Activated CD8-positive, alpha-beta T cell treated with anti-CD3 and anti-CD28 coated beads for 36 hours (primary cell): ENCODE measurements at regions not wholly inside any gene's neighbourhood (a gene's known extent, or its start where the extent isn't known, plus 50 kb on each side); places are given as distances from the start of the nearest gene placed in this dataset.

Experiments used
- ATAC-seq: fragments of 200-7000 bp; cut with Tn5 transposase; one replicate; pipeline ENCODE4 v1.10.0; 2021; ENCODE audit warnings: mild to moderate bottlenecking, moderate library complexity
- CTCF ChIA-PET: fragments of 350-600 bp; sonication (Branson Sonifier 250); formaldehyde crosslinking; loops from one replicate; lab custom pipeline; 2021; ENCODE audit warnings: antibody characterized with exemption; lab: Charles Lee
- POLR2A ChIA-PET: fragments of 350-600 bp; sonication (Branson Sonifier 250); formaldehyde crosslinking; loops from one replicate; lab custom pipeline; 2021; ENCODE audit warnings: antibody characterized with exemption; lab: Charles Lee
- DNase-seq: peaks from one replicate; pipeline ENCODE4 v3.0.0-alpha.2; 2020
- H3K27ac Mint-ChIP-seq: one replicate; pipeline ENCODE4 v1.8.0; 2021; ENCODE audit warnings: mild to moderate bottlenecking, mixed read lengths
- H3K27me3 Mint-ChIP-seq: one replicate; pipeline ENCODE4 v1.8.0; 2021; ENCODE audit warnings: mixed read lengths
- H3K36me3 Mint-ChIP-seq: one replicate; pipeline ENCODE4 v1.8.0; 2021; ENCODE audit warnings: low read depth, mixed read lengths
- H3K4me1 Mint-ChIP-seq: one replicate; pipeline ENCODE4 v1.8.0; 2021; ENCODE audit warnings: low read depth, mixed read lengths
- H3K4me3 Mint-ChIP-seq: one replicate; pipeline ENCODE4 v1.8.0; 2021; ENCODE audit warnings: mild to moderate bottlenecking, moderate library complexity, mixed read lengths
- H3K9me3 Mint-ChIP-seq: one replicate; pipeline ENCODE4 v1.8.0; 2021; ENCODE audit warnings: mixed read lengths
- intact Hi-C: fragments of 100-400 bp; cut with micrococcal nuclease; formaldehyde crosslinking; loops from one replicate; pipeline ENCODE4 v1.10.0; 2022
- TF ChIP-seq, protein P1 (sequence below): fragments of 200-600 bp; IDR thresholded peaks from one replicate; pipeline ENCODE4 v1.8.0; 2022; ENCODE audit warnings: antibody characterized with exemption, mild to moderate bottlenecking

DNA sequence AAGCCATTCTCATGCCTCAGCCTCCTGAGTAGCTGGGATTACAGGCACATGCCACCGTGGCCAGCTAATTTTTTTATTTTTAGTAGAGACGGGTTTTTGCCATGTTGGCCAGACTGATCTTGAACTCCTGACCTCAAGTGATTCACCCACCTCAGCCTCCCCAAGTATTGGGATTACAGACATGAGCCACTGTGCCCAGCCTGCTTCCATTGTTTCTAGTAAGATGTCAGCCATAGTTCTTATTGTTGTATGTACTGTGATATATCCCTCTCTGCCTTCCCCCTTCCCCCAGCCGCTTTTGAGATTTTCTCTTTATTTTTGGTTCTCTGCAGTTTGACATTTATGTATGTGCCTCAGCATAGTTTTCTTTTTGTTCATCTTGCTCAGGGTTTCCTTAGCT, 87.9 kb upstream of the KLF14 start:
- intact Hi-C loops: no loop called here
- peaks cover 13% of the 10 kb centered on the region for H3K9me3 Mint-ChIP-seq
- ChIA-PET POLR2A (no interaction called here), CTCF (interaction anchor here (1.2 kb wide), 1 partner anchor 27 kb away, joined by 4 read pairs; no protein-coding TSS in a partner anchor)
- no peak overlapping the region for H3K27ac Mint-ChIP-seq
- H3K4me1 Mint-ChIP-seq: peaks cover 10% of the 10 kb centered on the region
- TF ChIP-seq, protein P1, sequence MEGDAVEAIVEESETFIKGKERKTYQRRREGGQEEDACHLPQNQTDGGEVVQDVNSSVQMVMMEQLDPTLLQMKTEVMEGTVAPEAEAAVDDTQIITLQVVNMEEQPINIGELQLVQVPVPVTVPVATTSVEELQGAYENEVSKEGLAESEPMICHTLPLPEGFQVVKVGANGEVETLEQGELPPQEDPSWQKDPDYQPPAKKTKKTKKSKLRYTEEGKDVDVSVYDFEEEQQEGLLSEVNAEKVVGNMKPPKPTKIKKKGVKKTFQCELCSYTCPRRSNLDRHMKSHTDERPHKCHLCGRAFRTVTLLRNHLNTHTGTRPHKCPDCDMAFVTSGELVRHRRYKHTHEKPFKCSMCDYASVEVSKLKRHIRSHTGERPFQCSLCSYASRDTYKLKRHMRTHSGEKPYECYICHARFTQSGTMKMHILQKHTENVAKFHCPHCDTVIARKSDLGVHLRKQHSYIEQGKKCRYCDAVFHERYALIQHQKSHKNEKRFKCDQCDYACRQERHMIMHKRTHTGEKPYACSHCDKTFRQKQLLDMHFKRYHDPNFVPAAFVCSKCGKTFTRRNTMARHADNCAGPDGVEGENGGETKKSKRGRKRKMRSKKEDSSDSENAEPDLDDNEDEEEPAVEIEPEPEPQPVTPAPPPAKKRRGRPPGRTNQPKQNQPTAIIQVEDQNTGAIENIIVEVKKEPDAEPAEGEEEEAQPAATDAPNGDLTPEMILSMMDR: no peak
- ATAC-seq: no peak
- peaks cover 1% of the 10 kb centered on the region for H3K27me3 Mint-ChIP-seq
- no peak for DNase-seq
- H3K36me3 Mint-ChIP-seq: peaks cover 3% of the 10 kb centered on the region
- H3K4me3 Mint-ChIP-seq: no peak overlapping the region

DNA sequence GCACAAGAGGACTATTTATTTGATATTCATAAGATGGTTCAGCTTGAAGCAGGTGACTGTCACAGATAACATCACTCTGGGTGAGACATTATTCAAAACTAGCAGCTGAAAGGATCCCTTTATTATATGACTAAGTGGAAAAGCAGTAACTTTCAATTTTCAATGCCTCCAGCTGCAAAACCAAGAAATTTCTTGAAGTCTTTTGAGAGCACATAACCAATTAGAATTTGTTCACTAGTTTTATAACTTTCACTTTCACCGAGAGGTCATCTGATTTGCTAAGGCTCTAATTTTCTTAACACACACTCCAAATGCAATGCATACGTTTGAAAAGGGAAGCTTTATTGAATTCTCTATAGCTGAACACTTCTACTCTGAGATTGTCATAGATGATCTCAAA, 88.6 kb upstream of the KLF14 start:
- DNase-seq (no peak), ATAC-seq (peak; percentile 68)
- no peak overlapping the region for H3K27ac Mint-ChIP-seq
- CTCF ChIA-PET: interaction anchor here (1.2 kb wide), 1 partner anchor 28 kb away, joined by 4 read pairs; no protein-coding TSS in a partner anchor
- H3K27me3 Mint-ChIP-seq: peaks cover 1% of the 10 kb centered on the region
- intact Hi-C loops: no loop called here
- H3K4me1 Mint-ChIP-seq: peaks cover 10% of the 10 kb centered on the region
- H3K36me3 Mint-ChIP-seq: peaks cover 3% of the 10 kb centered on the region
- peaks cover 16% of the 10 kb centered on the region for H3K9me3 Mint-ChIP-seq
- POLR2A ChIA-PET: no interaction called here
- TF ChIP-seq, protein P1: no peak
- H3K4me3 Mint-ChIP-seq: no peak overlapping the region

- Mint-ChIP-seq H3K4me1 (peaks cover 10% of the 10 kb centered on the region), H3K36me3 (peaks cover 3% of the 10 kb centered on the region), H3K27me3 (peaks cover 1% of the 10 kb centered on the region), H3K9me3 (peaks cover 16% of the 10 kb centered on the region), H3K4me3 (no peak overlapping the region), H3K27ac (no peak overlapping the region)
- ATAC-seq (no peak), DNase-seq (no peak)
- TF ChIP-seq, protein P1: no peak
- intact Hi-C loops: no loop called here
- ChIA-PET POLR2A (no interaction called here), CTCF (no interaction called here)
These were observed 89.1 kb upstream of the KLF14 start for GRCh38 chr7:130823060-130823459.

GRCh38 chr7:130825819-130826218, 91.8 kb upstream of the KLF14 start:
- CTCF ChIA-PET: no interaction called here
- H3K4me1 Mint-ChIP-seq: peaks cover 10% of the 10 kb centered on the region
- H3K36me3 Mint-ChIP-seq: peaks cover 3% of the 10 kb centered on the region
- DNase-seq (no peak), ATAC-seq (no peak)
- intact Hi-C loops: no loop called here
- no peak overlapping the region for H3K4me3 Mint-ChIP-seq
- TF ChIP-seq, protein P1: no peak
- H3K27me3 Mint-ChIP-seq: no peaks in the 10 kb centered on the region
- H3K27ac Mint-ChIP-seq: no peak overlapping the region
- POLR2A ChIA-PET: no interaction called here
- peaks cover 19% of the 10 kb centered on the region for H3K9me3 Mint-ChIP-seq

- Mint-ChIP-seq H3K9me3 (peaks cover 19% of the 10 kb centered on the region), H3K27me3 (no peaks in the 10 kb centered on the region), H3K27ac (no peak overlapping the region), H3K4me3 (no peak overlapping the region), H3K4me1 (no peaks in the 10 kb centered on the region), H3K36me3 (peaks cover 3% of the 10 kb centered on the region)
- no peak for ATAC-seq
- no peak for DNase-seq
- ChIA-PET POLR2A (no interaction called here), CTCF (interaction anchor here (0.6 to 1.5 kb wide), 3 partner anchors 22 to 68 kb away, joined by 3 to 4 read pairs (median 3); no protein-coding TSS in a partner anchor)
- intact Hi-C loops: no loop called here
- TF ChIP-seq, protein P1: no peak
These were observed 95.4 kb upstream of the KLF14 start for GRCh38 chr7:130829415-130829814.
